ENCODE measurements at regions not wholly inside any gene's neighbourhood (a gene's known extent, or its start where the extent isn't known, plus 50 kb on each side); places are given as distances from the start of the nearest gene placed in this dataset.

DNA sequence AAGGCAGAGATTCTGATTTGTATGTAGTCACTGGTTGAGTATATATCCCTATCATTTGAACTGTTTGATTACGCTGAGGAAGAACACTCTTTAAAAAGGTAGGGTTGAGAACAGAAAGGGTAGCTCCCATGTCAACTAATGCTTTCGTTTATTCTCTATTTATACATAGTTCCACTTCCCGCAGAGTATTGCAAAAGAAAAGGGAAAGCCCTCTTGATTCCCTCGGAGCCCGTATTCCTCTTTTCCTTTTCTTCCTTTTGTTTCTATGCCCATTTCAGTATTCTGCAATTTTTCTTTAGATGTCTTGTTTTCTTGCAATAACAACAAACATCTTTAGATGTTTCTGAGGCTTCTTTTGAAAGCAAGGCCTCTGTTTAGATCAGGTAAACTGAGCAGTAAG lies 78.2 kb downstream of the DNTTIP2 start:
- H3K4me2 ChIP-seq: no peak overlapping the region
- no peak overlapping the region for H3K4me3 ChIP-seq
- H3K36me3 ChIP-seq (replicated peaks; ENCODE audit: insufficient read depth, low read depth): no peaks in the 10 kb centered on the region
- no peaks in the 10 kb centered on the region for H3K9me2 ChIP-seq (replicated peaks; ENCODE audit: insufficient read depth)
- H2AFZ ChIP-seq: no peak overlapping the region
- TF ChIP-seq, protein P1, sequence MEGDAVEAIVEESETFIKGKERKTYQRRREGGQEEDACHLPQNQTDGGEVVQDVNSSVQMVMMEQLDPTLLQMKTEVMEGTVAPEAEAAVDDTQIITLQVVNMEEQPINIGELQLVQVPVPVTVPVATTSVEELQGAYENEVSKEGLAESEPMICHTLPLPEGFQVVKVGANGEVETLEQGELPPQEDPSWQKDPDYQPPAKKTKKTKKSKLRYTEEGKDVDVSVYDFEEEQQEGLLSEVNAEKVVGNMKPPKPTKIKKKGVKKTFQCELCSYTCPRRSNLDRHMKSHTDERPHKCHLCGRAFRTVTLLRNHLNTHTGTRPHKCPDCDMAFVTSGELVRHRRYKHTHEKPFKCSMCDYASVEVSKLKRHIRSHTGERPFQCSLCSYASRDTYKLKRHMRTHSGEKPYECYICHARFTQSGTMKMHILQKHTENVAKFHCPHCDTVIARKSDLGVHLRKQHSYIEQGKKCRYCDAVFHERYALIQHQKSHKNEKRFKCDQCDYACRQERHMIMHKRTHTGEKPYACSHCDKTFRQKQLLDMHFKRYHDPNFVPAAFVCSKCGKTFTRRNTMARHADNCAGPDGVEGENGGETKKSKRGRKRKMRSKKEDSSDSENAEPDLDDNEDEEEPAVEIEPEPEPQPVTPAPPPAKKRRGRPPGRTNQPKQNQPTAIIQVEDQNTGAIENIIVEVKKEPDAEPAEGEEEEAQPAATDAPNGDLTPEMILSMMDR (IDR thresholded peaks at IDR 0.05; ENCODE audit: poor library complexity): no peak
- TF ChIP-seq EZH2phosphoT487 (IDR thresholded peaks at IDR 0.05; ENCODE audit: low read depth, severe bottlenecking, unreplicated experiment) (no peak), EZH2 (IDR thresholded peaks at IDR 0.05; ENCODE audit: borderline replicate concordance) (no peak)
- no peaks in the 10 kb centered on the region for H4K20me1 ChIP-seq (ENCODE audit: insufficient read depth, poor library complexity, severe bottlenecking)
- no peak for DNase-seq (ENCODE audit: low spot score)
- H3K79me2 ChIP-seq: no peaks in the 10 kb centered on the region
- H3K27ac ChIP-seq: no peak overlapping the region
- H3K9me3 ChIP-seq (ENCODE audit: low read depth): no peaks in the 10 kb centered on the region
- H3K27me3 ChIP-seq: no peaks in the 10 kb centered on the region
- H3K4me1 ChIP-seq (ENCODE audit: insufficient read depth): no peaks in the 10 kb centered on the region
- 94% methylated on average over 5 of the region's 5 CpGs for WGBS (ENCODE audit: low lambda C conversion rate, missing lambda C conversion rate)

DNA sequence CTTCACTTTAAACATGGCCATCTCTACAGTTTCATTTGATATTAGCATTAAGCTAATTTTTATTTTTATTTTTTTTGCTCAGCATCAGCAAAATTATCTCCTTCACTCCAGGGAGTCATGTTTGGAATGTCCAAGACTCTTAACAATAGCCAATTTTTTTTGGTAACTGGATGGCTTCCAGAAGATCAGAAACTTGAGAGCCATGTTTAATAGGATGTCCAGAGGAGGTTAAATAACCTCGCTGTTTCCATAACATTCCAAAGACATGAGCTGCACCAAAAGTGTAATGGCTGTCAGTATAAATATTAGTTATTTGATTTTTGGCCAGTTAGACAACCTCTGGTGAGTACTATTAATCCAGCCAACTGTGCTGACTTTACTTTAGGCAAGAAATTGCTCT lies 80.7 kb downstream of the DNTTIP2 start:
- Histone ChIP-seq H3K9me3 (ENCODE audit: low read depth) (no peaks in the 10 kb centered on the region), H3K4me3 (no peak overlapping the region), H3K9me2 (replicated peaks; ENCODE audit: insufficient read depth) (no peaks in the 10 kb centered on the region), H2AFZ (no peak overlapping the region), H4K20me1 (ENCODE audit: insufficient read depth, poor library complexity, severe bottlenecking) (no peaks in the 10 kb centered on the region), H3K27ac (no peak overlapping the region), H3K27me3 (no peaks in the 10 kb centered on the region), H3K36me3 (replicated peaks; ENCODE audit: insufficient read depth, low read depth) (no peaks in the 10 kb centered on the region), H3K79me2 (no peaks in the 10 kb centered on the region), H3K4me1 (ENCODE audit: insufficient read depth) (no peaks in the 10 kb centered on the region), H3K4me2 (no peak overlapping the region)
- TF ChIP-seq EZH2phosphoT487 (IDR thresholded peaks at IDR 0.05; ENCODE audit: low read depth, severe bottlenecking, unreplicated experiment) (no peak), EZH2 (IDR thresholded peaks at IDR 0.05; ENCODE audit: borderline replicate concordance) (no peak)
- TF ChIP-seq, protein P1 (IDR thresholded peaks at IDR 0.05; ENCODE audit: poor library complexity): no peak
- DNase-seq (ENCODE audit: low spot score): no peak
- WGBS (ENCODE audit: low lambda C conversion rate, missing lambda C conversion rate): 58% methylated on average over 1 of the region's 1 CpG

DNA sequence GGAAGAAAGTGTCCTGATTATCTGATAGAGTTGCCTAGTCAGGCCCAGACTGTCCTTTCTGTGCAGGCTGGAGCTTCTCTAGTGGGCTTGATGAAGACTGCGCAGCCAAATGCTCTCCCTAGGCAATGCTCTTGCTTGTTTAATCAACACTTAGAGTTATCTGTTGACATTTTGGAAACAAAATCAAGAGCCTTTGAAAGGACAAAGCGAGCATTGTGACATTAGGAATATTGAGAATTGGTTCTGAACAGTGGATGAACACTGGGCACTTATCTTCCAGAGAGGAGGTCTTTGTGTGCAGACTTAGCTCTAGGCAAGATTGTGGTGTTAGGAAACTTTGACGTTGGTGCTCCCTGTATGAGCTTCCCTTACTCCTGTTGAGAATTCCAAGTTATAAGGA lies 94.5 kb downstream of the DNTTIP2 start:
- H2AFZ ChIP-seq: no peak overlapping the region
- no peaks in the 10 kb centered on the region for H3K79me2 ChIP-seq
- 83% methylated on average over 3 of the region's 3 CpGs for WGBS (ENCODE audit: low lambda C conversion rate, missing lambda C conversion rate)
- no peak overlapping the region for H3K27ac ChIP-seq
- no peaks in the 10 kb centered on the region for H4K20me1 ChIP-seq (ENCODE audit: insufficient read depth, poor library complexity, severe bottlenecking)
- no peaks in the 10 kb centered on the region for H3K27me3 ChIP-seq
- TF ChIP-seq, protein P1 (IDR thresholded peaks at IDR 0.05; ENCODE audit: poor library complexity): no peak
- TF ChIP-seq EZH2 (IDR thresholded peaks at IDR 0.05; ENCODE audit: borderline replicate concordance) (no peak), EZH2phosphoT487 (IDR thresholded peaks at IDR 0.05; ENCODE audit: low read depth, severe bottlenecking, unreplicated experiment) (no peak)
- no peak overlapping the region for H3K4me3 ChIP-seq
- DNase-seq (ENCODE audit: low spot score): no peak
- H3K9me3 ChIP-seq (ENCODE audit: low read depth): no peaks in the 10 kb centered on the region
- H3K4me2 ChIP-seq: no peak overlapping the region
- H3K4me1 ChIP-seq (ENCODE audit: insufficient read depth): no peaks in the 10 kb centered on the region
- H3K9me2 ChIP-seq (replicated peaks; ENCODE audit: insufficient read depth): no peaks in the 10 kb centered on the region
- no peaks in the 10 kb centered on the region for H3K36me3 ChIP-seq (replicated peaks; ENCODE audit: insufficient read depth, low read depth)

DNA sequence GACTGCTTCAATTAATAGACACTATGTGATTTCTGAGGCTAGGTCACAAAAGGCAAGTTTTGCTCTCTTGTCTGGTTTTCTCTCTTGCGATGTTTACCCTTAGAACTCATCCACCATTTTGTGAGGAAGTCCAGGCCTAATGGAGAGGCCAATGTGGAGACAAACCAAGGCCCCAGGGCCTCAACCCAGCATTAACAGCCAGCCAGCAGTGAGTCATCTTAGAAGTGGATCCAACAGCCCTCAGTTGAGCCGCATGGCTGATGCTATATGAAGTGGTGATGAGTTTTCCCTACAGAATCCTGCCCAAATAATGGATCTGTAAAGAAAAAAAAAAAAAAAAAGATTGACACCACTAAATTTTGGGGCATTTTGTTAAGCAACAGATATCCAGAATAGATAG lies 95.1 kb downstream of the DNTTIP2 start:
- Histone ChIP-seq H4K20me1 (ENCODE audit: insufficient read depth, poor library complexity, severe bottlenecking) (no peaks in the 10 kb centered on the region), H3K27ac (no peak overlapping the region), H3K79me2 (no peaks in the 10 kb centered on the region), H3K4me3 (no peak overlapping the region), H3K36me3 (replicated peaks; ENCODE audit: insufficient read depth, low read depth) (no peaks in the 10 kb centered on the region), H3K9me2 (replicated peaks; ENCODE audit: insufficient read depth) (no peaks in the 10 kb centered on the region), H3K9me3 (ENCODE audit: low read depth) (no peaks in the 10 kb centered on the region), H3K27me3 (no peaks in the 10 kb centered on the region), H3K4me2 (no peak overlapping the region), H2AFZ (no peak overlapping the region), H3K4me1 (ENCODE audit: insufficient read depth) (no peaks in the 10 kb centered on the region)
- 94% methylated on average over 2 of the region's 2 CpGs for WGBS (ENCODE audit: low lambda C conversion rate, missing lambda C conversion rate)
- TF ChIP-seq, protein P1 (IDR thresholded peaks at IDR 0.05; ENCODE audit: poor library complexity): no peak
- TF ChIP-seq EZH2 (IDR thresholded peaks at IDR 0.05; ENCODE audit: borderline replicate concordance) (no peak), EZH2phosphoT487 (IDR thresholded peaks at IDR 0.05; ENCODE audit: low read depth, severe bottlenecking, unreplicated experiment) (no peak)
- no peak for DNase-seq (ENCODE audit: low spot score)

Measured in hepatocyte (in vitro differentiated cells).